ENCODE measurements at regions not wholly inside any gene's neighbourhood (a gene's known extent, or its start where the extent isn't known, plus 50 kb on each side); places are given as distances from the start of the nearest gene placed in this dataset.

DNA sequence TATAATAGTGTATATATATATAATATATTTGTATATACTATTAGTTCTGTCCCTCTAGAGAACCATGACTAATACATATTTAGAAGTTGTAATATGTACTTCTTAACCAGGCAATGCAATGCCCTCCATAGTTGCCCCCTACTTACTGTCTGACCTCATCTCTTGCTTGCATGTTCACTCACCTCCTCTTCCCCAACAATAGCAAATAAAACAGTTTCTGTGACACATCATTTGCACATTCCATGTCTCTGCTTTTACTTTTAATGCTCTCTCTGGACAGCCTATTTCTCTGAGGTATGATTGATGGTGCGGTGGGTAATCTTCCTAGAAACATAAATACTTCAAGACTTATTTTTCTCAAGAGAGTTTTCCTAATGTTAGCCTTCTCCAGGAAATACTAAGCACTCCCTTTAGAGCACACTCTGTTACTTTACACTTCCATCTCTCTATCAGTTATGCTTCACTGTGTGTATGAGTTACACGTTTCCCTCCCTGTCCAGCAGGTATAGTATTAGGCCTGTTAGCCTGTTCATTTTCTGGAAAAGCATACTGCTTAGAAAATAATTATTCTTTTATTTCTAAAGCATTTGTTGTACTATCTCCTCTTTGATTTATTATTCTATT lies 295.6 kb upstream of the LRATD1 start:
- TF ChIP-seq EZH2phosphoT487 (IDR thresholded peaks at IDR 0.05; ENCODE audit: borderline replicate concordance, low read depth, low read length) (no peak), CTCF (conservative IDR thresholded peaks at IDR 0.05; ENCODE audit: low read length) (no peak)
- Histone ChIP-seq H3K79me2 (ENCODE audit: insufficient read depth, low read depth, low read length) (no peaks in the 10 kb centered on the region), H3K9me2 (ENCODE audit: insufficient read depth, low read length) (no peaks in the 10 kb centered on the region), H3K36me3 (ENCODE audit: insufficient read depth, low read length) (no peaks in the 10 kb centered on the region), H3K4me3 (ENCODE audit: low read depth, low read length, poor library complexity, severe bottlenecking) (no peak overlapping the region), H3K27ac (ENCODE audit: low read depth, low read length, poor library complexity, severe bottlenecking) (no peak overlapping the region), H3K4me1 (ENCODE audit: insufficient read depth, low read length, poor library complexity, severe bottlenecking) (no peaks in the 10 kb centered on the region), H2AFZ (ENCODE audit: low read length) (no peak overlapping the region), H4K20me1 (ENCODE audit: insufficient read depth, low read length) (no peaks in the 10 kb centered on the region), H3K9me3 (ENCODE audit: low read length) (no peaks in the 10 kb centered on the region), H3K4me2 (ENCODE audit: low read length) (no peak overlapping the region)
- no peak for DNase-seq (ENCODE audit: low spot score)
- CTCF ChIA-PET (ENCODE audit: unreplicated experiment): no interaction called here
- POLR2A ChIA-PET: no interaction called here
- intact Hi-C loops (cut with micrococcal nuclease; ENCODE audit: unreplicated experiment): no loop called here
- no TSS peak for BruUV-seq (replicated peaks)

DNA sequence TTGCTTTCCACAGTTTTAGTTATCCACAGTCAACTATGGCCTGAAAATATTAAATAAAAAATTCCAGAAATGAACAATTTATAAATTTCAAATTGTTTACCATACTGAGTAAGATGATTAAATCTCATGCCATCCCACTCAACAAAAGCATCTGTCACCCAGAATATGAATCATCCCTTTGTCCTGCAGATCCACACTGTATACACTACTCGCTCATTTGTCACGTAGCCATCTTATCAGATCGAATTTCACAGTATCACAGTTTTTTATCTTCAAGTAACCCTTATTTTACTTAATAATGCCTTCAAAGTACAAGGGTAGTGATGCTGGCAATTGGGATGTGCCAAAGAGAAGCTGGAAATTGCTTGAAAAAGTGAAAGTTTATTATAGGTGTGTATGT lies 291.8 kb upstream of the LRATD1 start:
- no peaks in the 10 kb centered on the region for H3K9me3 ChIP-seq (ENCODE audit: low read length)
- H3K36me3 ChIP-seq (ENCODE audit: insufficient read depth, low read length): no peaks in the 10 kb centered on the region
- H3K4me1 ChIP-seq (ENCODE audit: insufficient read depth, low read length, poor library complexity, severe bottlenecking): no peaks in the 10 kb centered on the region
- no peak overlapping the region for H2AFZ ChIP-seq (ENCODE audit: low read length)
- H3K9me2 ChIP-seq (ENCODE audit: insufficient read depth, low read length): no peaks in the 10 kb centered on the region
- H3K4me3 ChIP-seq (ENCODE audit: low read depth, low read length, poor library complexity, severe bottlenecking): no peak overlapping the region
- no peak for DNase-seq (ENCODE audit: low spot score)
- H3K27ac ChIP-seq (ENCODE audit: low read depth, low read length, poor library complexity, severe bottlenecking): no peak overlapping the region
- no peaks in the 10 kb centered on the region for H4K20me1 ChIP-seq (ENCODE audit: insufficient read depth, low read length)
- intact Hi-C loops (cut with micrococcal nuclease; ENCODE audit: unreplicated experiment): no loop called here
- TF ChIP-seq CTCF (conservative IDR thresholded peaks at IDR 0.05; ENCODE audit: low read length) (no peak), EZH2phosphoT487 (IDR thresholded peaks at IDR 0.05; ENCODE audit: borderline replicate concordance, low read depth, low read length) (no peak)
- no peaks in the 10 kb centered on the region for H3K79me2 ChIP-seq (ENCODE audit: insufficient read depth, low read depth, low read length)
- BruUV-seq (replicated peaks): no TSS peak
- no peak overlapping the region for H3K4me2 ChIP-seq (ENCODE audit: low read length)
- ChIA-PET POLR2A (interaction anchor here (0.6 kb wide), 1 partner anchor 81 kb away, joined by 3 read pairs; no protein-coding TSS in a partner anchor), CTCF (ENCODE audit: unreplicated experiment) (no interaction called here)

- Histone ChIP-seq H3K79me2 (ENCODE audit: insufficient read depth, low read depth, low read length) (no peaks in the 10 kb centered on the region), H3K27ac (ENCODE audit: low read depth, low read length, poor library complexity, severe bottlenecking) (no peak overlapping the region), H3K9me2 (ENCODE audit: insufficient read depth, low read length) (no peaks in the 10 kb centered on the region), H2AFZ (ENCODE audit: low read length) (no peak overlapping the region), H3K9me3 (ENCODE audit: low read length) (no peaks in the 10 kb centered on the region), H3K36me3 (ENCODE audit: insufficient read depth, low read length) (no peaks in the 10 kb centered on the region), H3K4me2 (ENCODE audit: low read length) (no peak overlapping the region), H3K4me3 (ENCODE audit: low read depth, low read length, poor library complexity, severe bottlenecking) (no peak overlapping the region), H4K20me1 (ENCODE audit: insufficient read depth, low read length) (no peaks in the 10 kb centered on the region), H3K4me1 (ENCODE audit: insufficient read depth, low read length, poor library complexity, severe bottlenecking) (no peaks in the 10 kb centered on the region)
- intact Hi-C loops (cut with micrococcal nuclease; ENCODE audit: unreplicated experiment): no loop called here
- DNase-seq (ENCODE audit: low spot score): no peak
- ChIA-PET POLR2A (interaction anchor here (0.7 kb wide), 2 partner anchors 15 to 235 kb away, joined by 3 read pairs; no protein-coding TSS in a partner anchor), CTCF (ENCODE audit: unreplicated experiment) (no interaction called here)
- TF ChIP-seq CTCF (conservative IDR thresholded peaks at IDR 0.05; ENCODE audit: low read length) (no peak), EZH2phosphoT487 (IDR thresholded peaks at IDR 0.05; ENCODE audit: borderline replicate concordance, low read depth, low read length) (no peak)
- BruUV-seq (replicated peaks): no TSS peak
Measured at GRCh38 chr2:14342313-14342712, 290.2 kb upstream of the LRATD1 start.
